ENCODE measurements at regions not wholly inside any gene's neighbourhood (a gene's known extent, or its start where the extent isn't known, plus 50 kb on each side); places are given as distances from the start of the nearest gene placed in this dataset.
A peak's percentile ranks its signal among the peaks of the same experiment; 100 is the strongest.

DNA sequence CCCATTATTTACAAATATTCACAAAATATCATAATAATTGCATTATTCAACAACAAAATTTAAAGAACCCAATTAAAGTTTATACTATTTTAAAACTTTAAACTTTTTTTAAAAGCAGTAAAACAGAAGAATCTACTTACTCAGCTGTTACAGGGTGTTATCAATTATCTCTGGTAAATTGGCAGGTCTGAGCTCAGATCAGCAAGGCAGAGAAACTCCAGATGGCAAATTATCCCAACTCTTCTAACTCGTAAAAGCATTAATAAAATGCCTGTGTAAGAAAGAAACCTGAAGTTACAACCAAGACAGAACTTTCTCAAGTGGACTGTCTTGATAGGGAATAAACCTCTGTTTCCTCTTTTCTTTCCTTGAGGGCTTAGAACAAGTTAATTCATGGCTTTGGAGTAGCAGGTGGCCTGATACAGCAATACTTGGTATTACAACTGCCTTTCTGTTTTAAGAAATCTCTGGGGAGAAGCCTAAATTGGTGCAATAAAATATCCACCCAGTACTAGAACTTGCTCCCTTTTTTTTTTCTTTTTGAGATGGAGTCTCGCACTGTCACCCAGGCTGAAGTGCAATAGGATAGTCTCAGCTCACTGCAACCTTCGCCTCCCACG, 275.3 kb upstream of the MKLN1 start:
- Histone ChIP-seq H3K9ac (ENCODE audit: insufficient read depth in 1 of 2, low read length in 2 of 2) (no peak overlapping the region), H3K4me3 (no peak overlapping the region), H3K4me1 (ENCODE audit: control insufficient read depth in 5 of 5, insufficient read depth in 5 of 5, low read length in 5 of 5) (peaks cover 0 to 19% (median 0%) of the 10 kb centered on the region in 5 donors), H3K27me3 (ENCODE audit: control insufficient read depth in 3 of 3, insufficient read depth in 3 of 3, low read length in 2 of 3) (no peaks in the 10 kb centered on the region), H3K27ac (ENCODE audit: low read depth in 1 of 2, low read length in 1 of 2) (no peak overlapping the region), H3K36me3 (ENCODE audit: control insufficient read depth in 4 of 4, insufficient read depth in 4 of 4, low read length in 4 of 4) (peaks cover 0 to 10% (median 2%) of the 10 kb centered on the region in 4 donors), H3K9me3 (ENCODE audit: control insufficient read depth in 4 of 4, insufficient read depth in 3 of 4, low read length in 3 of 4) (no peaks in the 10 kb centered on the region)
- ATAC-seq (ENCODE audit: insufficient read depth, low FRiP score), result no peak
- no peak for DNase-seq
- TF ChIP-seq CTCF (IDR thresholded peaks at IDR 0.05; ENCODE audit: control extremely low read depth, extremely low read depth), result no peak
- 67 to 78% methylated on average over 4 of the region's 4 CpGs for WGBS, 2 donors

DNA sequence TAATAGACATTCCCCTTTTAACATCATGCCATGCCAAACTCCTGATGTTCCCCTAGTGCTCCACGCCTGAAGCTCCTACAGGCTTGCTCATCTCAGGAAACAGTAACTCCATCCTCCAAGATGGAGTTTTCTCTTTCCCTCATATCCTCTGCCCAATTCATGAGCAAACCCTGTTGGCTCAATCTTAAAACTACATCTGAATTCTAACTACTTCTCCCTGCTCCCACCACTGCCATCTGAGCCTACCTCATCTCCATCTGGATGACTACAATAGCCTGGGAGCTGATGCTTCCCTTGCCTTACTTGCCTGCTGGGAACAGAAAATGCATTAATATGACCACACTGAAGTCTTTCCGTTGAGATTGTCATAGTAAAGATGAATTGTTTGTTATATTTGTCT, 271.7 kb upstream of the MKLN1 start:
- Histone ChIP-seq H3K27ac (ENCODE audit: low read depth in 1 of 2, low read length in 1 of 2) (peak overlapping the region in 1 of 2 donors; percentile 67), H3K9me3 (ENCODE audit: control insufficient read depth in 4 of 4, insufficient read depth in 3 of 4, low read length in 3 of 4) (no peaks in the 10 kb centered on the region), H3K9ac (ENCODE audit: insufficient read depth in 1 of 2, low read length in 2 of 2) (no peak overlapping the region), H3K36me3 (ENCODE audit: control insufficient read depth in 4 of 4, insufficient read depth in 4 of 4, low read length in 4 of 4) (peaks cover 0 to 7% (median 0%) of the 10 kb centered on the region in 4 donors), H3K27me3 (ENCODE audit: control insufficient read depth in 3 of 3, insufficient read depth in 3 of 3, low read length in 2 of 3) (no peaks in the 10 kb centered on the region), H3K4me3 (no peak overlapping the region), H3K4me1 (ENCODE audit: control insufficient read depth in 5 of 5, insufficient read depth in 5 of 5, low read length in 5 of 5) (peaks cover 0 to 20% (median 0%) of the 10 kb centered on the region in 5 donors)
- no peak for DNase-seq
- ATAC-seq (ENCODE audit: insufficient read depth, low FRiP score), result no peak
- no peak for TF ChIP-seq CTCF (IDR thresholded peaks at IDR 0.05; ENCODE audit: control extremely low read depth, extremely low read depth)
- WGBS, 2 donors, result 68 to 70% methylated on average over 2 of the region's 2 CpGs

DNA sequence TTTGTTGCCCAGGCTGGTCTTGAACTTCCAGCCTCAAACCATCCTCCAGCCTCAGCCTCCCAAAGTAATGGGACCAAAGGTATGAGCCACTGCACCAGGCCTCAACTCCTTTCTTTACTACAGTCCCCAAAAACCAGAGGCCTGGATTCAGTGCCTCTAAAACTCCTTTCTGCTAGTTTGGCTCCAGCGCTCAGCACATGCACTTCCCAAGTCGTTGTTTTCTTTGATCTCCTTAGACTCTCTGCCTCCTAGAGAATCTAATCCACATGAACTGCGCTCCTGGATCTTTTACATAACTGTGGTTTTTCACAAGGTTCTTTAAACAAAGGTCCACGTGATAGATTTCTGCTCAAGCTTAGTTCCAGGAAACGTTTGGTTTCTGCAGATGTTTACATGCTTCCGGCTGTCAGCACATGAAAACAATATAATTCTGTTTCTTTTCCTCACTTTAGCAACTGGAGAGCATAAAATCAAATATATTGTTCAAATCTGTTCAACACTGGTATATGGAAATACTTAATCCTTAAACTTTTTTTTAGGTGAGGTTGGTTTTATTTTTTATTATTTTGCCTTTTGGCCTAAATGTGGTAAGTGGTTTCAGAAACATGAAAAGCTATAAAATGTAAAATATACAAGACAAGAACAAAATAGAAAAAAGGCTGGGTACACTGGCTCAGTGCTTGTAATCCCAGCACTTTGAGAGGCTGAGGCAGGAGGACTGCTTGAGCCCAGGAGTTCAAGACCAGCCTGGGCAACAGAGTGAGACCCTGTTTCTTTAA, 270.5 kb upstream of the MKLN1 start:
- Histone ChIP-seq H3K27me3 (ENCODE audit: control insufficient read depth in 3 of 3, insufficient read depth in 3 of 3, low read length in 2 of 3) (no peaks in the 10 kb centered on the region), H3K27ac (ENCODE audit: low read depth in 1 of 2, low read length in 1 of 2) (peak overlapping the region in 1 of 2 donors; percentile 59), H3K36me3 (ENCODE audit: control insufficient read depth in 4 of 4, insufficient read depth in 4 of 4, low read length in 4 of 4) (peaks cover 0 to 7% (median under 1%) of the 10 kb centered on the region in 4 donors), H3K9ac (ENCODE audit: insufficient read depth in 1 of 2, low read length in 2 of 2) (no peak overlapping the region), H3K4me3 (no peak overlapping the region), H3K9me3 (ENCODE audit: control insufficient read depth in 4 of 4, insufficient read depth in 3 of 4, low read length in 3 of 4) (no peaks in the 10 kb centered on the region), H3K4me1 (ENCODE audit: control insufficient read depth in 5 of 5, insufficient read depth in 5 of 5, low read length in 5 of 5) (peaks cover 0 to 26% (median 0%) of the 10 kb centered on the region in 5 donors)
- peak; percentile 61 for ATAC-seq (ENCODE audit: insufficient read depth, low FRiP score)
- no peak for TF ChIP-seq CTCF (IDR thresholded peaks at IDR 0.05; ENCODE audit: control extremely low read depth, extremely low read depth)
- 6 to 7% methylated on average over 6 of the region's 6 CpGs for WGBS, 2 donors
- DNase-seq, result peak in 2 of 3 donors; percentile 35 to 58
